AG09309 (cell line): ENCODE measurements at regions not wholly inside any gene's neighbourhood (a gene's known extent, or its start where the extent isn't known, plus 50 kb on each side); places are given as distances from the start of the nearest gene placed in this dataset.

Source experiments
- DNase-seq: peaks from one replicate; pipeline ENCODE4 v3.0.0-alpha.2; 2010; ENCODE audit warnings: low read depth
- H3K4me3 ChIP-seq: 2 replicates; pipeline ENCODE4 v1.5.1; 2011; ENCODE audit warnings: mild to moderate bottlenecking, low read depth, low read length, moderate library complexity; ENCODE audit not compliant: control insufficient read depth
- CTCF ChIP-seq: IDR thresholded peaks from 2 replicates; pipeline ENCODE4 v1.5.1; 2011; ENCODE audit warnings: mild to moderate bottlenecking, low read depth, low read length, inconsistent platforms; ENCODE audit not compliant: insufficient read depth, control insufficient read depth; ENCODE audit errors: missing control alignments

DNA sequence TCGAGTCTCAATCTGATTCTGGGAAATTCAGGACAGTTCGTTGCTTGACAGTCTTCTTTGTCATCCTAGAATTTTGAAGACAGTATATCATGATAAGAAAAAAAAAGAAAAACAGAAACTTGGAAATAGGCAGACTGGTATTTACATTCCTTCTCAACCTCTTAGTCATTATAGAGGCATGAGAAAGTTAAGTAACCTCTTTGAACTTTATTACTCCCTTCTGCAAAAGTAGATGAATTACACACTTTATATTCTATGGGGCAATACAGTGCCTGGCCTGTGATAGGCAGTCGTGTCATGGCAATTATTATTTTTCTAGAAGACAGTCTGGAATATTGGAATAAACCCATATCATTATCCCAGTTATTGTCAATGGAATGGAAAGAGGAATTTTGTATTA lies 828.9 kb downstream of the TLR4 start:
- no peak for TF ChIP-seq CTCF
- no peak for DNase-seq
- H3K4me3 ChIP-seq: no peak overlapping the region

DNA sequence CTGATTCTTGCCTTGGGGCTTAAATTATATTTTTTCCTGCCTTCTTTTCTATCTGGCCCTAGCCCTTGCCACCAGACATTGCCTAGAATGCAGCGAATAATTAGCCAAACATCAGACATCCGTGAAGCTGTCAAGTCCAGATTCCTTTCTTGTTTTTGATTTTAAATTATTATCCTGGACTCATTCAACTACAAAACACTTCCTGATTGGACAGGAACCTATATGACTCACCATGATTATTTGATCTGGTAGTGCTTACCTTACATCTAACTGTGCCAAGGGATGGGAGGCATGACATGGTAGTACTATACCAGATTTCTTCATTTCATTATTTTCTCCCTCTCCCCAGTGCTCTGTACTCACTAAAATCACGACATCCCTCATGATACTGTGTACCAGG lies 829.6 kb downstream of the TLR4 start:
- no peak for DNase-seq
- no peak for TF ChIP-seq CTCF
- H3K4me3 ChIP-seq: no peak overlapping the region

GRCh38 chr9:118536153-118536552 lies 832.0 kb downstream of the TLR4 start:
- no peak overlapping the region for H3K4me3 ChIP-seq
- TF ChIP-seq CTCF: no peak
- DNase-seq: no peak

DNA sequence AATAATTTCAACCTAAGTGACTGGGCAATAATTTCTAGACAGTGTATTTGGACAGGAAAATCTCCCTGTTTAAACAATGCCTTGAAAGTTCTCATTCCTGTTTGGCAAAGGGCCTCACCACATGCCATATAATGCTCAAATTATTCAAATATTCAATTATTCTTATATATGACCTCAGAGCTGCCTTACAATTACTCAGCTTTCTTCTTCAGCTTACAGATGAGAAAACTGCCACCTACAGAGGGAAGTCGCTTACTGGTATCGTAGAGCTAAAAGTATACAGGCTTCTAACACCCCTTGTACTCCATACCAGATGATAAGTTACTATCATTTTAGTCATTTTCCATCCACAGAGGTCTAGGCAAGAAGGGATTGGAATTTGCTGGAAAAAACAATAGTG lies 830.3 kb downstream of the BRINP1 start:
- no peak for DNase-seq
- H3K4me3 ChIP-seq: no peak overlapping the region
- no peak for TF ChIP-seq CTCF

DNA sequence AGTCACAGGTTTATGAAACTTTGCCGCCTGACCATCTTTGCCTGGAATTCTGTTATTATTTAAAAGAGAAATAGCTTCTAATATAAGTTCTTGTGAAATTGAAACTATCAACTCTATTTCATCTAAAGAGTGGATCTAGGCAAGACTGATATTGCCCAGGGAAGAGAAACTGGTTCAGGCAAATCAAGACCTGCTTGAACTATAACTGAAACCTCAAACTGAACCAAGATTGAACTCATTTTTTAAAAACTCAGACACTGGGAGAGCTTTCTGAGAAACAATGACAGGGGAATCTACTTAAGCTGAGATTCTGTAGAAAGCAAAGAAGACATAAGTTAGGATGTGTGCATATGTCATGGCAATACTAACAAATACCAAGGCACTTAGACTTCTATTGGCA lies 815.8 kb downstream of the BRINP1 start:
- no peak for DNase-seq
- no peak overlapping the region for H3K4me3 ChIP-seq
- no peak for TF ChIP-seq CTCF

DNA sequence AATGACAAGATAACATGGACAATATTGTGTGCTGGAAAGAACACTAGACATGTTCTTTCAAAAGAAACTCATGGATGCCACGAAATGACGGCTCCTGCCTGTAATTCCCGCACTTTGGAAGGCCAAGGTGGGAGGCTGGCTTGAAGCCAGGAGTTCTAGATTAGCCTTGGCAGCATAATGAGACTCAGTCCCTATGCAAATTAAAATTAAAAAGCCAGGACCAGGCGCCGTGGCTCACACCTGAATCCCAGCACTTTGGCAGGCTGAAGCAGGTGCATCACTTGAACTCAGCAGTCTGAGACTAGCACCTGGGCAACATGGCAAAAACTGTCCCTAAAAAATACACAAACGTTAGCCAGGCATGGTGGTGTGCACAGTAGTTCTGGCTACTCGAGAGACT lies 814.2 kb downstream of the BRINP1 start:
- TF ChIP-seq CTCF: no peak
- no peak overlapping the region for H3K4me3 ChIP-seq
- DNase-seq: no peak

GRCh38 chr9:118558026-118558425 lies 811.2 kb downstream of the BRINP1 start:
- DNase-seq: no peak
- H3K4me3 ChIP-seq: no peak overlapping the region
- TF ChIP-seq CTCF: no peak
